GM12892 (cell line): ENCODE measurements at regions not wholly inside any gene's neighbourhood (a gene's known extent, or its start where the extent isn't known, plus 50 kb on each side); places are given as distances from the start of the nearest gene placed in this dataset.

Experiments used
- POLR2A ChIP-seq: IDR thresholded peaks from 2 replicates; pipeline ENCODE4 v1.6.1; 2011; ENCODE audit warnings: low read depth, low read length, control low read depth
- POLR2AphosphoS5 ChIP-seq: IDR thresholded peaks from 2 replicates; pipeline ENCODE4 v1.6.1; 2011; ENCODE audit warnings: low read depth, low read length, control low read depth

- TF ChIP-seq POLR2A: no peak
- no peak for TF ChIP-seq POLR2AphosphoS5
Measured at GRCh38 chr6:165031502-165031901, 277.9 kb downstream of the C6orf118 start.
